ENCODE measurements at regions not wholly inside any gene's neighbourhood (a gene's known extent, or its start where the extent isn't known, plus 50 kb on each side); places are given as distances from the start of the nearest gene placed in this dataset.

DNA sequence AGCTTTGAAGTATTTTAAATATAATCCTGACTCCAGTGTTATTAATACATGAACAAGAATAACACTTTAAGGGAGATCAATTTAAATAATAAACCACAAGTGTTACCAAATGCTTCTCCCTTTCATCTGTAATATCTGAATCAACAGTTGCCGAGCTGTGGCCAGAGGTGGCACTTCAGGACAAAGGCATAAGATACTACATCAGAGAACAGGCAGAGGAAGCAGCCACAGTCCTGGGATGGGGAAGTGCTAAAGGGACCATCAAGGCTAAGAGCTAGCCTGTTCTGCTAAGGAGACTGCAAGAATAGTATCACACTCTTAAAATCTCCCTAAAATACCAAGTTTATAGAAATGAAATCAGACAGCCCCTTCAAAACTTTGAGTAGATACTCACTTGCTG is 378.2 kb upstream of the PRKCQ start:
- H3K4me1 ChIP-seq (ENCODE audit: control insufficient read depth in 2 of 2, insufficient read depth in 2 of 2, low read length in 1 of 2) = no peaks in the 10 kb centered on the region
- H3K27me3 ChIP-seq (ENCODE audit: control insufficient read depth in 1 of 2, insufficient read depth in 2 of 2, low read length in 2 of 2) = no peaks in the 10 kb centered on the region
- H3K9me3 ChIP-seq (ENCODE audit: control insufficient read depth in 2 of 2, insufficient read depth in 1 of 2, low read depth in 1 of 2, low read length in 1 of 2) = no peaks in the 10 kb centered on the region
- H3K27ac ChIP-seq (ENCODE audit: low read depth in 2 of 2, low read length in 1 of 2) = no peak overlapping the region
- 4 to 19% methylated on average over 1 of the region's 1 CpG for WGBS, 2 donors
- no peaks in the 10 kb centered on the region for H3K36me3 ChIP-seq (ENCODE audit: control insufficient read depth in 2 of 2, insufficient read depth in 2 of 2, low read length in 1 of 2)
- no peak overlapping the region for H3K4me3 ChIP-seq (ENCODE audit: low read depth in 1 of 2, low read length in 2 of 2)

DNA sequence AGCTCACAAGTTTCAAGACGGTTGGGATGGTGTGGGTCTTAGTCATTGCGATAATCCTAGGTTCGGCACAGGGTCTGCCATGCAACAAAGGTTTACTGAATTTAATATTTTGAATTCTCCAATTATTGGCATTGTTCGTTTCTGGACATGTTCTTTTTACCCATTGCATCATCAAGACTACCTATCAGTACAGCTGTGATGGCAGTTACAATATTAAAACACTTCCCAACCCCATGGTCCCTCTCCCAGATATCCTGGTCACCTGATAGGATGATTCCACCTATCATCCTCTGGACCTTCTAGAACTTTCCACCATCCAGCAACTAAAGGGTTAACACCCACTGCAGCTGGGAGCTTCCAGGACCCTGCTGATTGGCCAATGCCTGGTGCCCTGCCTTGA is 377.8 kb upstream of the PRKCQ start:
- Histone ChIP-seq H3K36me3 (ENCODE audit: control insufficient read depth in 2 of 2, insufficient read depth in 2 of 2, low read length in 1 of 2) (no peaks in the 10 kb centered on the region), H3K27ac (ENCODE audit: low read depth in 2 of 2, low read length in 1 of 2) (no peak overlapping the region), H3K4me3 (ENCODE audit: low read depth in 1 of 2, low read length in 2 of 2) (no peak overlapping the region), H3K9me3 (ENCODE audit: control insufficient read depth in 2 of 2, insufficient read depth in 1 of 2, low read depth in 1 of 2, low read length in 1 of 2) (no peaks in the 10 kb centered on the region), H3K27me3 (ENCODE audit: control insufficient read depth in 1 of 2, insufficient read depth in 2 of 2, low read length in 2 of 2) (no peaks in the 10 kb centered on the region), H3K4me1 (ENCODE audit: control insufficient read depth in 2 of 2, insufficient read depth in 2 of 2, low read length in 1 of 2) (no peaks in the 10 kb centered on the region)
- WGBS, 2 donors = 77 to 88% methylated on average over 4 of the region's 4 CpGs

- no peaks in the 10 kb centered on the region for H3K27me3 ChIP-seq (ENCODE audit: control insufficient read depth in 1 of 2, insufficient read depth in 2 of 2, low read length in 2 of 2)
- H3K36me3 ChIP-seq (ENCODE audit: control insufficient read depth in 2 of 2, insufficient read depth in 2 of 2, low read length in 1 of 2) = no peaks in the 10 kb centered on the region
- no peak overlapping the region for H3K27ac ChIP-seq (ENCODE audit: low read depth in 2 of 2, low read length in 1 of 2)
- no peaks in the 10 kb centered on the region for H3K4me1 ChIP-seq (ENCODE audit: control insufficient read depth in 2 of 2, insufficient read depth in 2 of 2, low read length in 1 of 2)
- WGBS, 2 donors = 62 to 69% methylated on average over 3 of the region's 3 CpGs
- no peaks in the 10 kb centered on the region for H3K9me3 ChIP-seq (ENCODE audit: control insufficient read depth in 2 of 2, insufficient read depth in 1 of 2, low read depth in 1 of 2, low read length in 1 of 2)
- H3K4me3 ChIP-seq (ENCODE audit: low read depth in 1 of 2, low read length in 2 of 2) = no peak overlapping the region
Observed at GRCh38 chr10:6956562-6956961, 376.5 kb upstream of the PRKCQ start.

DNA sequence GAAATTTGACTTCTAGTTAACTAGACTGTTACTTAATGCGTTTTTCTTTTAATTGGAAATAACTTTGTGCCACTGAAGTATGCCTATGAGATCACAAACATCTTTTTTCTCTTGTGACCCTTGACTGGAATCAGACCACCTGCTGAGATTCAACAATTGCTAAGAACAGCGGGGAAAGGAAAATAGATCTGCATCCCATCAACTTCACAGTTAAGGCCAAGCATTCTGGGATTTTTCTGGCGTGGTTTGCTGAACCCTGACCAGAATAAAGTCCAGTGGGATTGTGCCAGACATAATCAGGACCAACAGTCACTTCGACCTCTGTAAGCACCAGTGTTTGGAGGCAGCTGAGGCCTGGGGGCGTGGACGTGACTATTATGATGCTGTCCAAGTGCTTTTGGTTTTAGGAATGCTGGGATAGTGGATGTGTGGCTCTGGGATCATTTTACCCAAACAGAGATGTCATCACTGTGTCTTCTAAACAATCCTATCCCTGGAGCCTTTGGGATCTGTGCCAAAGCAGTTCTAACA is 373.3 kb upstream of the PRKCQ start:
- Histone ChIP-seq H3K4me1 (ENCODE audit: control insufficient read depth in 2 of 2, insufficient read depth in 2 of 2, low read length in 1 of 2) (no peaks in the 10 kb centered on the region), H3K4me3 (ENCODE audit: low read depth in 1 of 2, low read length in 2 of 2) (no peak overlapping the region), H3K27ac (ENCODE audit: low read depth in 2 of 2, low read length in 1 of 2) (no peak overlapping the region), H3K36me3 (ENCODE audit: control insufficient read depth in 2 of 2, insufficient read depth in 2 of 2, low read length in 1 of 2) (no peaks in the 10 kb centered on the region), H3K27me3 (ENCODE audit: control insufficient read depth in 1 of 2, insufficient read depth in 2 of 2, low read length in 2 of 2) (no peaks in the 10 kb centered on the region), H3K9me3 (ENCODE audit: control insufficient read depth in 2 of 2, insufficient read depth in 1 of 2, low read depth in 1 of 2, low read length in 1 of 2) (no peaks in the 10 kb centered on the region)
- WGBS, 2 donors = 60 to 69% methylated on average over 6 of the region's 6 CpGs

GRCh38 chr10:6951732-6952131 is 371.7 kb upstream of the PRKCQ start:
- H3K36me3 ChIP-seq (ENCODE audit: control insufficient read depth in 2 of 2, insufficient read depth in 2 of 2, low read length in 1 of 2) = no peaks in the 10 kb centered on the region
- no peak overlapping the region for H3K27ac ChIP-seq (ENCODE audit: low read depth in 2 of 2, low read length in 1 of 2)
- no peaks in the 10 kb centered on the region for H3K4me1 ChIP-seq (ENCODE audit: control insufficient read depth in 2 of 2, insufficient read depth in 2 of 2, low read length in 1 of 2)
- H3K9me3 ChIP-seq (ENCODE audit: control insufficient read depth in 2 of 2, insufficient read depth in 1 of 2, low read depth in 1 of 2, low read length in 1 of 2) = no peaks in the 10 kb centered on the region
- 77 to 83% methylated on average over 4 of the region's 4 CpGs for WGBS, 2 donors
- H3K27me3 ChIP-seq (ENCODE audit: control insufficient read depth in 1 of 2, insufficient read depth in 2 of 2, low read length in 2 of 2) = no peaks in the 10 kb centered on the region
- no peak overlapping the region for H3K4me3 ChIP-seq (ENCODE audit: low read depth in 1 of 2, low read length in 2 of 2)

- no peaks in the 10 kb centered on the region for H3K9me3 ChIP-seq (ENCODE audit: control insufficient read depth in 2 of 2, insufficient read depth in 1 of 2, low read depth in 1 of 2, low read length in 1 of 2)
- no peaks in the 10 kb centered on the region for H3K27me3 ChIP-seq (ENCODE audit: control insufficient read depth in 1 of 2, insufficient read depth in 2 of 2, low read length in 2 of 2)
- no peaks in the 10 kb centered on the region for H3K36me3 ChIP-seq (ENCODE audit: control insufficient read depth in 2 of 2, insufficient read depth in 2 of 2, low read length in 1 of 2)
- no peak overlapping the region for H3K27ac ChIP-seq (ENCODE audit: low read depth in 2 of 2, low read length in 1 of 2)
- H3K4me3 ChIP-seq (ENCODE audit: low read depth in 1 of 2, low read length in 2 of 2) = no peak overlapping the region
- no peaks in the 10 kb centered on the region for H3K4me1 ChIP-seq (ENCODE audit: control insufficient read depth in 2 of 2, insufficient read depth in 2 of 2, low read length in 1 of 2)
- WGBS, 2 donors = 97 to 98% methylated on average over 2 of the region's 2 CpGs
Observed at GRCh38 chr10:6950133-6950532, 370.1 kb upstream of the PRKCQ start.

GRCh38 chr10:6944436-6944835 is 364.4 kb upstream of the PRKCQ start:
- WGBS, 2 donors = 81 to 84% methylated on average over 4 of the region's 4 CpGs
- no peaks in the 10 kb centered on the region for H3K9me3 ChIP-seq (ENCODE audit: control insufficient read depth in 2 of 2, insufficient read depth in 1 of 2, low read depth in 1 of 2, low read length in 1 of 2)
- H3K36me3 ChIP-seq (ENCODE audit: control insufficient read depth in 2 of 2, insufficient read depth in 2 of 2, low read length in 1 of 2) = no peaks in the 10 kb centered on the region
- no peaks in the 10 kb centered on the region for H3K27me3 ChIP-seq (ENCODE audit: control insufficient read depth in 1 of 2, insufficient read depth in 2 of 2, low read length in 2 of 2)
- no peak overlapping the region for H3K27ac ChIP-seq (ENCODE audit: low read depth in 2 of 2, low read length in 1 of 2)
- H3K4me3 ChIP-seq (ENCODE audit: low read depth in 1 of 2, low read length in 2 of 2) = no peak overlapping the region
- no peaks in the 10 kb centered on the region for H3K4me1 ChIP-seq (ENCODE audit: control insufficient read depth in 2 of 2, insufficient read depth in 2 of 2, low read length in 1 of 2)

GRCh38 chr10:6938384-6938783 is 358.3 kb upstream of the PRKCQ start:
- H3K9me3 ChIP-seq (ENCODE audit: control insufficient read depth in 2 of 2, insufficient read depth in 1 of 2, low read depth in 1 of 2, low read length in 1 of 2) = no peaks in the 10 kb centered on the region
- H3K27ac ChIP-seq (ENCODE audit: low read depth in 2 of 2, low read length in 1 of 2) = no peak overlapping the region
- H3K36me3 ChIP-seq (ENCODE audit: control insufficient read depth in 2 of 2, insufficient read depth in 2 of 2, low read length in 1 of 2) = no peaks in the 10 kb centered on the region
- H3K4me1 ChIP-seq (ENCODE audit: control insufficient read depth in 2 of 2, insufficient read depth in 2 of 2, low read length in 1 of 2) = no peaks in the 10 kb centered on the region
- no peak overlapping the region for H3K4me3 ChIP-seq (ENCODE audit: low read depth in 1 of 2, low read length in 2 of 2)
- H3K27me3 ChIP-seq (ENCODE audit: control insufficient read depth in 1 of 2, insufficient read depth in 2 of 2, low read length in 2 of 2) = no peaks in the 10 kb centered on the region
- WGBS, 2 donors = 65 to 78% methylated on average over 5 of the region's 5 CpGs

GRCh38 chr10:6936931-6937330 is 356.9 kb upstream of the PRKCQ start:
- Histone ChIP-seq H3K36me3 (ENCODE audit: control insufficient read depth in 2 of 2, insufficient read depth in 2 of 2, low read length in 1 of 2) (no peaks in the 10 kb centered on the region), H3K4me1 (ENCODE audit: control insufficient read depth in 2 of 2, insufficient read depth in 2 of 2, low read length in 1 of 2) (no peaks in the 10 kb centered on the region), H3K4me3 (ENCODE audit: low read depth in 1 of 2, low read length in 2 of 2) (no peak overlapping the region), H3K27ac (ENCODE audit: low read depth in 2 of 2, low read length in 1 of 2) (no peak overlapping the region), H3K9me3 (ENCODE audit: control insufficient read depth in 2 of 2, insufficient read depth in 1 of 2, low read depth in 1 of 2, low read length in 1 of 2) (no peaks in the 10 kb centered on the region), H3K27me3 (ENCODE audit: control insufficient read depth in 1 of 2, insufficient read depth in 2 of 2, low read length in 2 of 2) (no peaks in the 10 kb centered on the region)

DNA sequence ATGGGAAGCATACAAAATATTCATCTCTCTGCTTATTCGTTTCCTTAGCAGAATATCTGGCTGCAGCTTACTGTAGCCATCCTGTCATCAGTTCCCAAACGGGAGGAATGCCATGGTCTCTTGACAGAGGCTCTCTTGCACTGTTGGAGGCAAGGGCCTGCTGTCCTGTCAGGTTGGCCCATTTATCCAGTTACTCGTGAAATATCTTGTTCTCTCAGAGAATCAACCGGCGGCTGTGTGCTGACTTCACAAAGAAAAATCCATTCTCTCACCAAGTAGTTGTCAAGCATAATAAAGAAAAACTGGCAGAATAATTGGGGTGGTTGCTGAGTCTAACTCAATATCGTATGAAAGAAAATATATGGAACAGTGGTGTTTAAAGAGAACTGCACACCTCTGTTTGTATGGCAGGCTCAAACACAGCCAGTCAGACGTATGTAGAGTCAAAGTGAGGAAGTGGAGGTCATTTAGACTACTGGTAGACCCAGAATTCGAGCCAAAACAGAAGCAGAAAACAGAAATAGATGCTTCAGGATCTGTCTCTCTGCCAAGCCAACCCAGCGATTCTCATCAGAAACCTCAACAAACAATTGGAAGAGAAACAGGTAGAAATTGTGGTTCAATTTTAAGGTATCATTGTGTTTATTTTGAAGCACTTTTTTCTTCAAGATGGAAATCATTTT is 349.2 kb upstream of the PRKCQ start:
- Histone ChIP-seq H3K27me3 (ENCODE audit: control insufficient read depth in 1 of 2, insufficient read depth in 2 of 2, low read length in 2 of 2) (no peaks in the 10 kb centered on the region), H3K4me1 (ENCODE audit: control insufficient read depth in 2 of 2, insufficient read depth in 2 of 2, low read length in 1 of 2) (no peaks in the 10 kb centered on the region), H3K4me3 (ENCODE audit: low read depth in 1 of 2, low read length in 2 of 2) (no peak overlapping the region), H3K9me3 (ENCODE audit: control insufficient read depth in 2 of 2, insufficient read depth in 1 of 2, low read depth in 1 of 2, low read length in 1 of 2) (no peaks in the 10 kb centered on the region), H3K27ac (ENCODE audit: low read depth in 2 of 2, low read length in 1 of 2) (no peak overlapping the region), H3K36me3 (ENCODE audit: control insufficient read depth in 2 of 2, insufficient read depth in 2 of 2, low read length in 1 of 2) (no peaks in the 10 kb centered on the region)
- WGBS, 2 donors = 59 to 64% methylated on average over 9 of the region's 9 CpGs

Data from esophagus (tissue), 2 donors.